ENCODE measurements at regions not wholly inside any gene's neighbourhood (a gene's known extent, or its start where the extent isn't known, plus 50 kb on each side); places are given as distances from the start of the nearest gene placed in this dataset.

DNA sequence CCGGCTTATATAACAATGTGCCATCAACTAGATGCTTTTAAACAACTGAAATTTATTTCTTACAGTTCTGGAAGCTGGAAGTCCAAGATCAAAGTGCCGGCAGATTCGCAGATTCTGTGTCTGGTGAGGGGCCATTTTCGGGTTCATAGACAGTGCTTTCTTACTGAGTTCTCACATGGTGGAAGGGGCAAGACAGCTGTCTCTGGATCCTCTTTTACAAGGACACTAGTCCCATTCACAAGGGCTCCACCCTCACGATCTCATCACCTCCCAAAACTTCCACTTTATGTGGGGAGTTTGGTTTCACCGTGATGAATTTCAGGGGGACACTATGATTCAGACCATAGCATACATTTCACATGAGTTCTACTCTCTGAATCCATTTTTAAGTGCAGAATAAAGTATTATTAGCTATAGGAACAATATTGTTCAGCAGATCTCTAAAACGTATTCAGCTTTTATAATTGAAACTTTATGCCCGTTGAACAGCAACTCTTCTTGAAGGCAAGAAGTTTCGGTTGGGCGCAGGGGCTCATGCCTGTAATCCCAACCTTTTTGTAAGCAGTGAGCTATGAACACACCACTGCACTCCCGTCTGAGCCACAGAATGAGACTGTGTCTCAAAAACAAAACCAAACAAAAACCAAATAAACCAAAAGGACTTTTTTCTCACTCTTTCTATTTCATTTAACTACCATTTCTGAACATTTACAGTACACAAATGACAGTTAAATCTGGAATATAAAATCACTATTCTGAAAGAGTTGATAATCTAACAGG, 502.8 kb downstream of the CMPK2 start:
- no peak overlapping the region for H3K4me3 Mint-ChIP-seq
- 82% methylated on average over 8 of the region's 11 CpGs for WGBS (ENCODE audit: insufficient coverage)
- H3K27me3 Mint-ChIP-seq: peaks cover 3% of the 10 kb centered on the region

More for the DNA sequence above, 502.8 kb downstream of the CMPK2 start:
- Mint-ChIP-seq H3K27ac (no peak overlapping the region), H3K4me1 (peaks cover 5% of the 10 kb centered on the region), H3K9me3 (ENCODE audit: insufficient read depth) (no peaks in the 10 kb centered on the region)
- no peaks in the 10 kb centered on the region for H3K27me3 ChIP-seq (replicated peaks in 1 of 4; ENCODE audit: control extremely low read depth in 1 of 4, control insufficient read depth in 3 of 4, insufficient read depth in 4 of 4, low read length in 3 of 4)
- no peak overlapping the region for H3K4me2 ChIP-seq (replicated peaks; ENCODE audit: low read depth, low read length, poor library complexity, severe bottlenecking)
- intact Hi-C loops (cut with micrococcal nuclease): no loop called here
- H4K20me1 ChIP-seq (ENCODE audit: control insufficient read depth, insufficient read depth, low read length, poor library complexity, severe bottlenecking): no peaks in the 10 kb centered on the region
- no peaks in the 10 kb centered on the region for H3K4me1 ChIP-seq (ENCODE audit: control insufficient read depth in 2 of 2, insufficient read depth in 2 of 2, low read length in 2 of 2)
- no peak for TF ChIP-seq EZH2 (IDR thresholded peaks at IDR 0.05; ENCODE audit: borderline replicate concordance, insufficient read depth, low read depth, low read length, poor library complexity, severe bottlenecking)
- no peak for TF ChIP-seq CTCF (IDR thresholded peaks at IDR 0.05)
- ATAC-seq (ENCODE audit: low read depth) (no peak), DNase-seq (no peak)
- H2AFZ ChIP-seq (ENCODE audit: insufficient read depth, low read depth, low read length, poor library complexity, severe bottlenecking): no peak overlapping the region
- POLR2A ChIA-PET: no interaction called here
- no peaks in the 10 kb centered on the region for H3K36me3 ChIP-seq (replicated peaks in 1 of 2; ENCODE audit: control extremely low read depth in 1 of 2, control insufficient read depth in 1 of 2, extremely low read depth in 1 of 2, insufficient read depth in 2 of 2, low read length in 1 of 2)
- peaks cover 0 to 3% (median 0%) of the 10 kb centered on the region in 3 donors for H3K9me3 ChIP-seq (ENCODE audit: control extremely low read depth in 1 of 3, control insufficient read depth in 2 of 3, insufficient read depth in 1 of 3, low read length in 2 of 3)
- H3K4me3 ChIP-seq (ENCODE audit: control extremely low read depth in 1 of 5, extremely low read depth in 1 of 5, insufficient read depth in 1 of 5, low read depth in 2 of 5, low read length in 4 of 5): no peak overlapping the region
- H3K27ac ChIP-seq (ENCODE audit: low read length in 2 of 2): no peak overlapping the region
- no peaks in the 10 kb centered on the region for H3K79me2 ChIP-seq (ENCODE audit: control insufficient read depth, insufficient read depth, low read length)
- CTCF ChIA-PET: no interaction called here
- H3K9ac ChIP-seq (ENCODE audit: low read length): no peak overlapping the region

Measured in B cell (primary cell).